ENCODE measurements at regions not wholly inside any gene's neighbourhood (a gene's known extent, or its start where the extent isn't known, plus 50 kb on each side); places are given as distances from the start of the nearest gene placed in this dataset.

- no peak for TF ChIP-seq POLR2A (IDR thresholded peaks at IDR 0.05)
- no peak for TF ChIP-seq CTCF (IDR thresholded peaks at IDR 0.05)
Observed at GRCh38 chr13:76772241-76772640, 114.0 kb downstream of the KCTD12 start.

Measured in tibial nerve (tissue), 3 donors.